ENCODE measurements at regions not wholly inside any gene's neighbourhood (a gene's known extent, or its start where the extent isn't known, plus 50 kb on each side); places are given as distances from the start of the nearest gene placed in this dataset.

GRCh38 chr21:24649691-24650090, 957.6 kb downstream of the MRPL39 start:
- no peak for TF ChIP-seq CTCF (IDR thresholded peaks at IDR 0.05)
- no peak for TF ChIP-seq EP300 (IDR thresholded peaks at IDR 0.05)
